GM18907 (cell line): ENCODE measurements at regions not wholly inside any gene's neighbourhood (a gene's known extent, or its start where the extent isn't known, plus 50 kb on each side); places are given as distances from the start of the nearest gene placed in this dataset.

ENCODE experiments used
- ATAC-seq: cut with Tn5 transposase; IDR thresholded peaks from one replicate; pipeline ENCODE4 v1.9.1; 2021; ENCODE audit warnings: mild to moderate bottlenecking, moderate library complexity; ENCODE audit not compliant: unreplicated experiment

- ATAC-seq, result no peak
Measured at GRCh38 chr3:152710549-152710948, 124.4 kb upstream of the P2RY1 start.

- ATAC-seq, result no peak
Measured at GRCh38 chr3:152713989-152714388, 120.9 kb upstream of the P2RY1 start.

DNA sequence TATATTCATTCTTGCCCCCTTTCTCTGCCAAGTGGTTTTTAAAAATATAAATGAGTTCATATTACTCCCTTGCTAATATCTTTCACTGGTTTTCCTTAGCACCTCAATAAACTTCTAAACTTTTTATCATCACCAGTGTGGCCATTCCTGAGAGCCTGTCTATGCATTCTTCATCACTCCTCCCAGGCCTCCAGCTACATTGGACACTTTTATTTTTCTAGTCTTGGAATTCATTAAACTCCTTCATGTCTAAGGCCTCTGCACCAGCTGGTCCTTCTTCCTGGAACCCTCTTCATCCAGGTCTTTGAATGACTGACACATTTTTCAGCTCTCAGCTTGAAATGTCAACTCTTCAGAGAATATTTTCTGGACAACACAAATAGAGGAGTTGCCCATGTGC, 120.4 kb upstream of the P2RY1 start:
- no peak for ATAC-seq

GRCh38 chr3:152717252-152717651, 117.7 kb upstream of the P2RY1 start:
- ATAC-seq, result no peak

DNA sequence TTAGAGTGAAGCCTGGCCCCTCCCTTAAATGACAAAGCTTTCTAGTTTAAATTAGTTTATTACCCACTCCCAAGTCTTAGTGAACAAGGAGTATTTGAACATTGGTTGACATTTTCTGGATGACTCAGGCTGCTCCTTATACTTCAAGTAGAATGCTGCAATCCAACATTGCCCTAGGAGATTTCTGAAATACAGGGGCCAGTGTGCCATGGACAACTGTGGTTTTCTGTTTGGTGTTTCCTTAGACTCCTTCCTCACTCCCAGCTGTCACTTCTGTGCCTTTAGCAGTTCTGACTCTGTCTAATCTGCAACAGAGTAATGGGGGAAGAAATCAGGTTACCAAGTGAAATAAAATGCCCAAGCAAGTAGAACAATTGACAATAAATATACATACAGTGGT, 116.1 kb upstream of the P2RY1 start:
- no peak for ATAC-seq

GRCh38 chr3:152719264-152719663, 115.7 kb upstream of the P2RY1 start:
- ATAC-seq, result no peak

DNA sequence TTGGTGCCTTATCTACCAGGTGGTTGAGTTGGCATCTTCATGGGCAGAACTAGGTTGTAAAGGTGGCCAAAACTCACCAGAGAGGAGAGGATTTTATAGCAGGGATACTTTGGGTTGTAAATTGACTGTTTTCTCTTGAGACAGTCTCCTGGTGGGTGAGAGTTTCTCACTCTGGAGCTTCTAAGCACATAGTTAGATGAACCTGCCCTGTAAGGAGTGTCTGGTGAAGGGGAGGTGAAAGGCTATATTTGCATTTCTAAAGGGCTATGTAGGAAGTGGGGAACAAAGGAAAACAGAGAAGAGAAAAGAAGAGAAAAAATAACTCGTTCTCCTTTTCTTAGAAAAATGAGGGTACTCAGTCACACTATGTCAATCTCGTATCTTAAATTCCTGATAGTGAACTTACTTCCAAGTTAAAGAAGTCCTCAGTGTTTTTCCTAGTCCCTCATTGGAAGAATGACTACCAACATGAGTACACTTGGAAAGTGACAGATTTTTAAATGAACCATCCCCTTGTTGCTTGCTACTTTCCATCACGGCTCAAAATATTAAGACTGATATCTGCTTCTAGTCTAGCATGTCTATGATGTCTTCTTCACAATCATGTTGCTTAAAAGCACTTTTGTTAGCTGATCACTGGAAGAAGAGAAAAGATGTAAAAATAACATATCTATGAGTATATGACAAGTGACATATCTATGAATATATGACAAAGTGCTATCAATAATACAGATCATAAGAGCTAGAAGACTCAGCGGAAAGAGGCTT, 113.8 kb upstream of the P2RY1 start:
- no peak for ATAC-seq

- no peak for ATAC-seq
Measured at GRCh38 chr3:152724270-152724669, 110.7 kb upstream of the P2RY1 start.

- no peak for ATAC-seq
Measured at GRCh38 chr3:152728231-152728980, 106.5 kb upstream of the P2RY1 start.

DNA sequence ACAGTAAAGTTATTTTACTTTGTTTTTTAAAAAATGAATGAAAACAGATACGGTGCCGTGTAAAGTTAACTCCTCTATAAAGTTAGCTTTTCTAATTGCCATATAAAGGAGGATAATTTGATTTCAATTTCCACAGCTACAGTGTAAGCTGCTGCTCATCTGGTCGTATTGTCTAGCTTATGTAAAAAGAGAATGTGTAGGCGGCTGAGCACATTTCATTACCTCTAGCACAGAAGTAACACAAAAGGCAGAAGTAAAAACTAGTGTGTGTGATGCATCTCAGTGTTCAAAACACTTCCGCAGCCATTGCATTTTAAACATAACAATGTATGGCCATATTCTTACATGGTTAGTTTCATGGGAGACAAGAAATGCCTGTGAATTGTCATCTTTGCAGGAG, 105.0 kb upstream of the P2RY1 start:
- no peak for ATAC-seq

GRCh38 chr3:152731511-152731910, 103.4 kb upstream of the P2RY1 start:
- no peak for ATAC-seq

DNA sequence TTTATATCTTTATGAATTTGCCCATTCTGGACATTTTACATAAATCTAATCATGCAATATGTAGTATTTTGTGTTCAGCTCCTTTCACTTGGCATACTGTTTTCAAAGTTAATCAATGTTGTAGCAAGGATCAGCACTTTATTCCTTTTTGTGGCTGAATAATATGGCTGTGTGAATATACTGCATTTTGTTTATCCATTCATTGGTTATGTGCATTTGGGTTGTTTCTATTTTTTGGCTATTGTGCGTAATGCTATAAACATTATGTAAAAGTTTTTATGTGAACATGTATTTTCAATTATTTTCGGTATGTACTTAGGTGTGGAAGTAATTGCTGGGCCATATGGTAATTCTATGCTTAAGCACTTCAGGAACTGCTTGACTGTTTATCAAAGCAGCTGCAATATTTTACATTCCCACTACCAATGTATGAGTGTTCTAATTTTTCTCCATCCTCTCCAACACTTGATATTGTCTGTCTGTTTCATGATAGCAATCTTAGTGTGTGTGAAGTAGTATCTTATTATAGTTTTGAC, 101.3 kb upstream of the P2RY1 start:
- no peak for ATAC-seq

GRCh38 chr3:152737021-152737908, 97.7 kb upstream of the P2RY1 start:
- peak; percentile 100 for ATAC-seq

- no peak for ATAC-seq
Measured at GRCh38 chr3:152738656-152739055, 96.3 kb upstream of the P2RY1 start.

DNA sequence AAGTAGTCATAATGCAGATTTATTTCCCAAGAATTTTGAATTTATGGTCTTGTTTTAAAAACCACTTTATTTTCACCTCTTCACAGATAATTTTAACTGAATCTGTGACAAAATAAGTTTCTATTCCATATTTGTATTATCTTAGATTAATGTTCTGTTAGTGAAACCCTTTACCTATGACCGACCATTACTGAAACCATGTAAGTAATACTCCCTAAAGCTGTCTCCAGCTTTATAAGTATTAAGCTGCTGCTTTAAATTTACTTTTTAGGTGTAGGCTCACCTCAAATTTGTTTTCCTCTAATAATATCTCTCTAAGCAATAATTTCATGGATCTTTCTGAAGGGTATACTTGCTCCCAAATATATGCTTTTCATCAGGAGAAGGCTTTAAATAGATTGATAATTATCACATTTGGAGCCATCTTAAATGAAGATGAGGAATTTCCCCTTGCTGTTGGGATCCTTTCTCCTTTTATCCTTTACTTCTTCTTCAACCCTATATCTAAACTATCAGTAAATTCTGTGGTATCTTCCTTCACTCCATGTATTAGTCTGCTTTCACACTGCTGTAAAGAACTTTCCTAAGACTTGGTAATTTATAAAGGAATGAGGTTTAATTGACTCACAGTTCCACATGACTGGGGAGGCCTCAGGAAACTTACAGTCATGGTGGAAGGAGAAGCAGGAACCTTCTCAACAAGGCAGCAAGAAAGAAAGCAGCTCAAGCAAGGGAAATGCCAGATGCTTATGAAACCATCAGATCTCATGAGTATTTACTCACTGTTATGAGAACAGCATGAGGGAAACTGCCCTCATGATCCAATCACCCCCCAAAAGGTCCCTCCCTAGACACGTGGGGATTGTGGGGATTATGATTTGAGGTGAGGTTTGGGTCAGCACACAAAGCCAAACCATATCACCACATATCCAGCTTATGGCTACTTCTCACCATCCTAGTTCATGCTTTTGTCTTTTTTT, 92.3 kb upstream of the P2RY1 start:
- ATAC-seq, result peak; percentile 71

DNA sequence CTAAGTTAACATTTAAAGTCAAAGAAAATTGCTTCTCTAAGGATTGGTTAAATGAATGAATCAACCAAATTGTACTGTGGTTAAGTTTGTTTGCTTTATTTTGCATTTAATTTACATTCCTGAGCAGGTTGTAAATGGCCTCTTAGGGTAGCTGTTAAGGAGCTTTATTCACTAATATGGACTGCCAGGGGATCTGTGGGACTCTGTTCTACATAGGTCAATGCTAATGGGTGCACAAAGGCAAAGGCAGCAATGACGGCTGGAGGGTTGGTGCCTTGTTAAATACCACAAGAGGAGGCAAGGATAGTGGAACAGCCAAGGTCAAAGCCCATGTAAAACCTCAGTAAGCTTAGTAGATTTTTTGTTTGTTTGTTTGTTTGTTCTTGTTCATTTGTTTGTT, 89.3 kb upstream of the P2RY1 start:
- no peak for ATAC-seq

DNA sequence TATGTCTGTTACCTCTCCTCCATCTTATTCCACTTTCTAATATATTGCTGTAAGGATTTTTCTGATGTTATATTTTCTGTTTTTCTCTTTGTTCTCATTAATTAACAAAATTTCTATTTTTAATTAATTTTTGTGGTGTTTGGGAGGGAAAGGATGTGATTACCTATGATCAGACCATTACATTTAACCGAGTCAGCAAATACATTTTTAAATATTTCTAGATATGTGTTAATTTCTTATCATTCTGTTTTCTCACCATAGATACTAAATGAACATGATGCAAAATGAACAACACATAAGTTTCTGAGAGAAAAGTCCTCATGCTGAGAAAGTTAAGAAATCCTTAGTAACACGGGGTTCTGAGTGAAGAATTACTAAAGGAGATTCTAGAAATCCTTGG, 80.6 kb upstream of the P2RY1 start:
- ATAC-seq, result no peak

DNA sequence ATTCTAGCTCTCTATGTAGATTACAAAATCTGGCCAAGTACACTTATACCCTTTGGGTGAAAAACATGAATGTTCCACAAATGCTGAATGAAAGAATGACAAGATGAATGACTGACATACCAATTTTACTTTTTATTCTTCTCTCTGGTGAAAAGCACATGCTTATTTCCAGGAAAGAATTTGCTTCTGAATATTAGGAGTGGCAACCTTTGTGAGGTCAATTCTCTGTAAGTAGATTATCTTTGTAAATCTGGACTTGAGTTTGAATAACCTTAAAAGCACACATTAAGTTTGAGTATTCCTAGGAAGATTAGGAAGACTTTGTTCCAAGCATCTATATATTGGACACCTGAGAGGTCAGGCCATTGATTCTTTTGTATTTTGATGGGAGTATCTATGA, 78.1 kb upstream of the P2RY1 start:
- no peak for ATAC-seq

- no peak for ATAC-seq
Measured at GRCh38 chr3:152760024-152760563, 74.8 kb upstream of the P2RY1 start.

GRCh38 chr3:152760591-152760990, 74.3 kb upstream of the P2RY1 start:
- no peak for ATAC-seq
